Hepatocyte (in vitro differentiated cells): ENCODE measurements at regions not wholly inside any gene's neighbourhood (a gene's known extent, or its start where the extent isn't known, plus 50 kb on each side); places are given as distances from the start of the nearest gene placed in this dataset.

ENCODE experiments used
- CTCF ChIP-seq: fragments of 200-600 bp; sonication (generic); IDR thresholded peaks from 2 replicates; pipeline ENCODE4 v1.5.1; 2016; ENCODE audit warnings: antibody characterized with exemption, mild to moderate bottlenecking; ENCODE audit not compliant: poor library complexity
- EZH2 ChIP-seq: fragments of 200-600 bp; sonication (generic); IDR thresholded peaks from 2 replicates; pipeline ENCODE4 v1.6.1; 2016; ENCODE audit warnings: antibody characterized with exemption, mild to moderate bottlenecking, borderline replicate concordance

GRCh38 chr5:39532511-39532910, 107.7 kb upstream of the DAB2 start:
- TF ChIP-seq CTCF (no peak), EZH2 (no peak)
